ENCODE measurements at regions not wholly inside any gene's neighbourhood (a gene's known extent, or its start where the extent isn't known, plus 50 kb on each side); places are given as distances from the start of the nearest gene placed in this dataset.

DNA sequence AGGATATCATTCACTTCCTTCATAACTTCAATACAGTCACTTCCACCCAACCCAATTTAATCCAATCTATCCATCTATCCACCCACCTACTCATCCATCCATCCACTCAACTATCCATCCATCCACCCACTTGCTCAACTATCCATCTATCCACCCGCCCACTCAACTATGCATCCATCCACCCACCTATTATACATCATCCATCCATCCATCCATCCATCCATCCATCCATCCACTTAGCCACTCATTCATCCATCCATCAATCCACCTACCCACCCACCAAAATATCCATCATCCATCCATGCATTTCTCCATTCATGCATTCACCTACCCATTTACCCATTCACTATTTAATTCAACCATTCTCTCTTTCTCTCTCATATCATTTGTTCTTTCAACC lies 179.5 kb downstream of the HAPSTR1 start:
- H3K9me3 ChIP-seq (ENCODE audit: control insufficient read depth, low read length): no peaks in the 10 kb centered on the region
- H3K9me3 Mint-ChIP-seq: no peaks in the 10 kb centered on the region
- DNase-seq: no peak
- no peaks in the 10 kb centered on the region for H3K4me1 Mint-ChIP-seq
- H3K27ac ChIP-seq (ENCODE audit: low read depth, low read length): no peak overlapping the region
- no peak overlapping the region for H3K27ac Mint-ChIP-seq
- peaks cover 20% of the 10 kb centered on the region for H3K27me3 Mint-ChIP-seq (ENCODE audit: insufficient read depth)
- no peak overlapping the region for H3K9ac ChIP-seq (ENCODE audit: extremely low read depth, low read length, poor library complexity, severe bottlenecking)
- no peak for TF ChIP-seq CTCF (conservative IDR thresholded peaks at IDR 0.05)
- no peaks in the 10 kb centered on the region for H3K36me3 ChIP-seq (ENCODE audit: control insufficient read depth, insufficient read depth, low read length)
- H3K4me1 ChIP-seq (ENCODE audit: control insufficient read depth, insufficient read depth, low read length): no peaks in the 10 kb centered on the region
- peaks cover 6% of the 10 kb centered on the region for H3K27me3 ChIP-seq (ENCODE audit: control insufficient read depth, insufficient read depth, low read length, poor library complexity, severe bottlenecking)
- H3K36me3 Mint-ChIP-seq (ENCODE audit: low read depth): no peaks in the 10 kb centered on the region
- 92% methylated on average over 1 of the region's 1 CpG; no CpG with 5 or more reads in 1 of the 2 experiments for WGBS, 2 experiments (ENCODE audit: insufficient coverage in 1 of 2, insufficient read length in 1 of 2)
- H3K4me3 Mint-ChIP-seq: no peak overlapping the region
- H3K4me3 ChIP-seq (ENCODE audit: low read length): no peak overlapping the region

DNA sequence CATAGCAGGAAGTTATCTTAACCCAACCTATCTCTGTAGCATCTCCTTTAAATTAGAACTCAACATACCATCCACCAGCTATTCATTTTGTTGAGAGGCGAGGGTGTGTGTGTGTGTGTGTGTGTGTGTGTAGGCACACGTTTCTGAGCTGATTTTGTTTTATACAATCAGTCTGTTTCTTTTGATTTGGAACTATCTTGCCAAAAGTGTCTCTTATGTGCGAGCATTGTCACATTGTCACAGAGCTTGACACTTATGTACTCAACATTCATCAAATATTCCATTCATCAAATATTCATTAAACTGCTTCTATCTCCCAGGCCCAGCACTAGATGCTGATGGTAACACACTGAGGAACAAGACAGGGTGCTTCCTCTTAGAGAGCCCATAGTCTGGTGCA lies 180.4 kb downstream of the HAPSTR1 start:
- Histone ChIP-seq H3K4me3 (ENCODE audit: low read length) (no peak overlapping the region), H3K36me3 (ENCODE audit: control insufficient read depth, insufficient read depth, low read length) (no peaks in the 10 kb centered on the region), H3K4me1 (ENCODE audit: control insufficient read depth, insufficient read depth, low read length) (no peaks in the 10 kb centered on the region), H3K27me3 (ENCODE audit: control insufficient read depth, insufficient read depth, low read length, poor library complexity, severe bottlenecking) (peaks cover 6% of the 10 kb centered on the region), H3K9ac (ENCODE audit: extremely low read depth, low read length, poor library complexity, severe bottlenecking) (no peak overlapping the region), H3K27ac (ENCODE audit: low read depth, low read length) (no peak overlapping the region), H3K9me3 (ENCODE audit: control insufficient read depth, low read length) (no peaks in the 10 kb centered on the region)
- Mint-ChIP-seq H3K27ac (no peak overlapping the region), H3K36me3 (ENCODE audit: low read depth) (no peaks in the 10 kb centered on the region), H3K4me1 (no peaks in the 10 kb centered on the region), H3K4me3 (no peak overlapping the region), H3K9me3 (no peaks in the 10 kb centered on the region), H3K27me3 (ENCODE audit: insufficient read depth) (peaks cover 20% of the 10 kb centered on the region)
- TF ChIP-seq CTCF (conservative IDR thresholded peaks at IDR 0.05): no peak
- DNase-seq: no peak
- 98 to 100% methylated on average over 1 to 3 of the region's 3 CpGs for WGBS, 2 experiments (ENCODE audit: insufficient coverage in 1 of 2, insufficient read length in 1 of 2)

DNA sequence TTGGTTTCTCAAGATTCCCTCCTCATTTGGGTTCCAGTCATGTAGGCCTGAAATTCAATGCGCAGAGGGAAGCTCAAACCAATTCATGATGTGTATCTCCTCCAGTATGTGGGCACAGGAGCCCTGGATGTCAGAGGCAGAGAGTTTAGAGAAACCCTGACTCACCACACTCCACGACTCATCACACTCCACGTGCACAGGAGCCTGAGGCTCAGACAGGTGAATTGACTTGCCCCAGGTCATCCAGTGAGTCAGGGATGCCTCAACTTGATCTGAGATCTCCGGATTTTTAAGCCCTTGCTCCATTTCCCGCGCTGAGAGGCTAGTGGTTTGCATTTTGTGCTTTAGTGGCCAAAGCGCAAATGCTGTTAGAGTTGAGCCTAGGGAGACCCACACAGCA lies 183.9 kb downstream of the HAPSTR1 start:
- H3K9ac ChIP-seq (ENCODE audit: extremely low read depth, low read length, poor library complexity, severe bottlenecking): no peak overlapping the region
- H3K4me1 Mint-ChIP-seq: peaks cover 13% of the 10 kb centered on the region
- H3K27ac Mint-ChIP-seq: no peak overlapping the region
- no peak overlapping the region for H3K4me3 ChIP-seq (ENCODE audit: low read length)
- no peaks in the 10 kb centered on the region for H3K9me3 ChIP-seq (ENCODE audit: control insufficient read depth, low read length)
- no peaks in the 10 kb centered on the region for H3K36me3 Mint-ChIP-seq (ENCODE audit: low read depth)
- H3K36me3 ChIP-seq (ENCODE audit: control insufficient read depth, insufficient read depth, low read length): no peaks in the 10 kb centered on the region
- peaks cover 9% of the 10 kb centered on the region for H3K4me1 ChIP-seq (ENCODE audit: control insufficient read depth, insufficient read depth, low read length)
- H3K27me3 ChIP-seq (ENCODE audit: control insufficient read depth, insufficient read depth, low read length, poor library complexity, severe bottlenecking): no peaks in the 10 kb centered on the region
- H3K9me3 Mint-ChIP-seq: no peaks in the 10 kb centered on the region
- peaks cover 6% of the 10 kb centered on the region for H3K27me3 Mint-ChIP-seq (ENCODE audit: insufficient read depth)
- WGBS, 2 experiments (ENCODE audit: insufficient coverage in 1 of 2, insufficient read length in 1 of 2): 67 to 71% methylated on average over 3 to 7 of the region's 7 CpGs
- H3K27ac ChIP-seq (ENCODE audit: low read depth, low read length): no peak overlapping the region
- no peak for TF ChIP-seq CTCF (conservative IDR thresholded peaks at IDR 0.05)
- DNase-seq: no peak
- H3K4me3 Mint-ChIP-seq: no peak overlapping the region
